ENCODE measurements at regions not wholly inside any gene's neighbourhood (a gene's known extent, or its start where the extent isn't known, plus 50 kb on each side); places are given as distances from the start of the nearest gene placed in this dataset.
A peak's percentile ranks its signal among the peaks of the same experiment; 100 is the strongest.

- DNase-seq = no peak
Measured at GRCh38 chr2:30310371-30310770, 79.0 kb downstream of the LBH start.

- DNase-seq = no peak
Measured at GRCh38 chr2:30310955-30311354, 79.6 kb downstream of the LBH start.

- DNase-seq = no peak
Measured at GRCh38 chr2:30311711-30312110, 80.4 kb downstream of the LBH start.

- DNase-seq = no peak
Measured at GRCh38 chr2:30312916-30313315, 81.6 kb downstream of the LBH start.

GRCh38 chr2:30314981-30315380 is 83.6 kb downstream of the LBH start:
- no peak for DNase-seq

- peak; percentile 54 for DNase-seq
Measured at GRCh38 chr2:30315391-30316063, 84.2 kb downstream of the LBH start.

- DNase-seq = no peak
Measured at GRCh38 chr2:30316408-30316807, 85.1 kb downstream of the LBH start.

- DNase-seq = no peak
Measured at GRCh38 chr2:30318987-30319782, 87.9 kb downstream of the LBH start.

GRCh38 chr2:30321466-30321865 is 90.1 kb downstream of the LBH start:
- DNase-seq = no peak

- DNase-seq = no peak
Measured at GRCh38 chr2:30323499-30323898, 92.2 kb downstream of the LBH start.

- DNase-seq = no peak
Measured at GRCh38 chr2:30324245-30324908, 93.0 kb downstream of the LBH start.

- no peak for DNase-seq
Measured at GRCh38 chr2:30325600-30326328, 94.4 kb downstream of the LBH start.

GRCh38 chr2:30326497-30326896 is 95.2 kb downstream of the LBH start:
- no peak for DNase-seq

GRCh38 chr2:30331038-30331437 is 99.7 kb downstream of the LBH start:
- no peak for DNase-seq

- DNase-seq = no peak
Measured at GRCh38 chr2:30331869-30332268, 100.5 kb downstream of the LBH start.

GRCh38 chr2:30332791-30333453 is 101.6 kb downstream of the LBH start:
- peak; percentile 36 for DNase-seq

- no peak for DNase-seq
Measured at GRCh38 chr2:30334762-30335363, 103.5 kb downstream of the LBH start.

- DNase-seq = no peak
Measured at GRCh38 chr2:30336084-30336483, 104.8 kb downstream of the LBH start.

GRCh38 chr2:30336978-30337841 is 105.9 kb downstream of the LBH start:
- peak; percentile 81 for DNase-seq

GRCh38 chr2:30338475-30338874 is 107.1 kb downstream of the LBH start:
- DNase-seq = no peak

GRCh38 chr2:30339071-30339470 is 107.7 kb downstream of the LBH start:
- no peak for DNase-seq
